ENCODE measurements at regions not wholly inside any gene's neighbourhood (a gene's known extent, or its start where the extent isn't known, plus 50 kb on each side); places are given as distances from the start of the nearest gene placed in this dataset.

GRCh38 chr1:82048596-82048995, 247.9 kb downstream of the ADGRL2 start:
- TF ChIP-seq POLR2A (IDR thresholded peaks at IDR 0.05) (no peak), EP300 (IDR thresholded peaks at IDR 0.05) (no peak), CTCF (IDR thresholded peaks at IDR 0.05) (no peak)

All from upper lobe of left lung (tissue), 4 donors.